ENCODE measurements at regions not wholly inside any gene's neighbourhood (a gene's known extent, or its start where the extent isn't known, plus 50 kb on each side); places are given as distances from the start of the nearest gene placed in this dataset.

- no peak for TF ChIP-seq TOX (CRISPR knock-in tag; IDR thresholded peaks at IDR 0.05; ENCODE audit: borderline replicate concordance)
- no peak for TF ChIP-seq CSDC2 (CRISPR knock-in tag; IDR thresholded peaks at IDR 0.05)
- no peak for TF ChIP-seq BACH2 (CRISPR knock-in tag; IDR thresholded peaks at IDR 0.05; ENCODE audit: borderline replicate concordance)
- no peak for TF ChIP-seq PPARA (CRISPR knock-in tag; IDR thresholded peaks at IDR 0.05; ENCODE audit: borderline replicate concordance)
- TF ChIP-seq ZNF8 (CRISPR knock-in tag; IDR thresholded peaks at IDR 0.05) = no peak
- TF ChIP-seq PATZ1 (CRISPR knock-in tag; IDR thresholded peaks at IDR 0.05; ENCODE audit: borderline replicate concordance) = no peak
- TF ChIP-seq CSRNP3 (CRISPR knock-in tag; IDR thresholded peaks at IDR 0.05) = no peak
- TF ChIP-seq ESRRG (CRISPR knock-in tag; IDR thresholded peaks at IDR 0.05) = no peak
- no peak for TF ChIP-seq OSR1 (CRISPR knock-in tag; IDR thresholded peaks at IDR 0.05)
- TF ChIP-seq ISL1 (CRISPR knock-in tag; IDR thresholded peaks at IDR 0.05) = no peak
- no peak for TF ChIP-seq ZC3H10 (CRISPR knock-in tag; IDR thresholded peaks at IDR 0.05)
- TF ChIP-seq CREB5 (CRISPR knock-in tag; IDR thresholded peaks at IDR 0.05; ENCODE audit: low read depth) = no peak
- no peak for TF ChIP-seq ZFP30 (CRISPR knock-in tag; IDR thresholded peaks at IDR 0.05)
- no peak for TF ChIP-seq TSHZ2 (CRISPR knock-in tag; IDR thresholded peaks at IDR 0.05)
- TF ChIP-seq ZFP3 (CRISPR knock-in tag; IDR thresholded peaks at IDR 0.05) = no peak
- no peak for TF ChIP-seq ZNF565 (CRISPR knock-in tag; conservative IDR thresholded peaks at IDR 0.05; ENCODE audit: low read depth)
- TF ChIP-seq ARNTL (CRISPR knock-in tag; IDR thresholded peaks at IDR 0.05; ENCODE audit: borderline replicate concordance, low read depth) = no peak
- no peak for TF ChIP-seq TCF4 (CRISPR knock-in tag; IDR thresholded peaks at IDR 0.05; ENCODE audit: borderline replicate concordance)
- ATAC-seq = no peak
These were observed 889.4 kb downstream of the KCNA4 start for GRCh38 chr11:29127461-29127860.

GRCh38 chr11:29125606-29126005, 891.2 kb downstream of the KCNA4 start:
- ATAC-seq = no peak
- TF ChIP-seq ESRRG (CRISPR knock-in tag; IDR thresholded peaks at IDR 0.05) (no peak), RARB (CRISPR knock-in tag; IDR thresholded peaks at IDR 0.05) (no peak), ZFP3 (CRISPR knock-in tag; IDR thresholded peaks at IDR 0.05) (no peak), PPARA (CRISPR knock-in tag; IDR thresholded peaks at IDR 0.05; ENCODE audit: borderline replicate concordance) (no peak), TSHZ2 (CRISPR knock-in tag; IDR thresholded peaks at IDR 0.05) (no peak), CSDC2 (CRISPR knock-in tag; IDR thresholded peaks at IDR 0.05) (no peak), CSRNP3 (CRISPR knock-in tag; IDR thresholded peaks at IDR 0.05) (no peak), TCF4 (CRISPR knock-in tag; IDR thresholded peaks at IDR 0.05; ENCODE audit: borderline replicate concordance) (no peak), ZNF565 (CRISPR knock-in tag; conservative IDR thresholded peaks at IDR 0.05; ENCODE audit: low read depth) (no peak), ZNF70 (CRISPR knock-in tag; IDR thresholded peaks at IDR 0.05) (no peak)
